Activated T-helper 17 cell treated with anti-CD3 and anti-CD28 coated beads, Interleukin-2, amount 50 U/mL, for 72 hours (primary cell): ENCODE measurements at regions not wholly inside any gene's neighbourhood (a gene's known extent, or its start where the extent isn't known, plus 50 kb on each side); places are given as distances from the start of the nearest gene placed in this dataset.

ENCODE experiments used
- ATAC-seq: fragments of 150-1000 bp; cut with Tn5 transposase; replicated peaks from 2 replicates; pipeline ENCODE4 v1.10.0; 2021; ENCODE audit warnings: mild to moderate bottlenecking, moderate library complexity
- H3K27ac Mint-ChIP-seq: one replicate; pipeline ENCODE4 v1.8.0; 2022; ENCODE audit warnings: mixed read lengths
- H3K27me3 Mint-ChIP-seq: one replicate; pipeline ENCODE4 v1.8.0; 2022; ENCODE audit warnings: mixed read lengths
- H3K36me3 Mint-ChIP-seq: one replicate; pipeline ENCODE4 v1.8.0; 2022; ENCODE audit warnings: low read depth, mild to moderate bottlenecking, mixed read lengths
- H3K4me1 Mint-ChIP-seq: one replicate; pipeline ENCODE4 v1.8.0; 2022; ENCODE audit warnings: mixed read lengths
- H3K4me3 Mint-ChIP-seq: one replicate; pipeline ENCODE4 v1.8.0; 2022; ENCODE audit warnings: mild to moderate bottlenecking, mixed read lengths
- H3K9me3 Mint-ChIP-seq: one replicate; pipeline ENCODE4 v1.8.0; 2022; ENCODE audit warnings: mixed read lengths

GRCh38 chr12:3362737-3363136 lies 128.3 kb upstream of the PRMT8 start:
- Mint-ChIP-seq H3K27me3 (peaks cover 28% of the 10 kb centered on the region), H3K9me3 (no peaks in the 10 kb centered on the region), H3K27ac (no peak overlapping the region)

GRCh38 chr12:3363608-3364007 lies 127.4 kb upstream of the PRMT8 start:
- Mint-ChIP-seq H3K36me3 (no peaks in the 10 kb centered on the region), H3K27me3 (peaks cover 28% of the 10 kb centered on the region), H3K4me3 (no peak overlapping the region), H3K4me1 (no peaks in the 10 kb centered on the region), H3K9me3 (no peaks in the 10 kb centered on the region), H3K27ac (no peak overlapping the region)
- no peak for ATAC-seq

More at GRCh38 chr12:3362737-3363136, 128.3 kb upstream of the PRMT8 start:
- H3K36me3 Mint-ChIP-seq, result no peaks in the 10 kb centered on the region
- no peak for ATAC-seq
- no peak overlapping the region for H3K4me3 Mint-ChIP-seq
- H3K4me1 Mint-ChIP-seq, result no peaks in the 10 kb centered on the region

- H3K4me3 Mint-ChIP-seq, result no peak overlapping the region
- H3K9me3 Mint-ChIP-seq, result no peaks in the 10 kb centered on the region
- no peak overlapping the region for H3K27ac Mint-ChIP-seq
- H3K27me3 Mint-ChIP-seq, result peaks cover 24% of the 10 kb centered on the region
- no peaks in the 10 kb centered on the region for H3K4me1 Mint-ChIP-seq
- no peaks in the 10 kb centered on the region for H3K36me3 Mint-ChIP-seq
- ATAC-seq, result no peak
These were observed 126.8 kb upstream of the PRMT8 start for GRCh38 chr12:3364226-3364625.

- Mint-ChIP-seq H3K4me3 (no peak overlapping the region), H3K36me3 (no peaks in the 10 kb centered on the region), H3K4me1 (no peaks in the 10 kb centered on the region), H3K9me3 (no peaks in the 10 kb centered on the region), H3K27me3 (peaks cover 21% of the 10 kb centered on the region), H3K27ac (no peak overlapping the region)
- ATAC-seq, result no peak
These were observed 126.1 kb upstream of the PRMT8 start for GRCh38 chr12:3364661-3365462.

GRCh38 chr12:3365463-3366411 lies 125.3 kb upstream of the PRMT8 start:
- no peak for ATAC-seq
- Mint-ChIP-seq H3K36me3 (no peaks in the 10 kb centered on the region), H3K4me1 (no peaks in the 10 kb centered on the region), H3K4me3 (no peak overlapping the region), H3K27ac (no peak overlapping the region), H3K27me3 (peaks cover 19% of the 10 kb centered on the region), H3K9me3 (no peaks in the 10 kb centered on the region)

- Mint-ChIP-seq H3K4me1 (no peaks in the 10 kb centered on the region), H3K27me3 (peaks cover 27% of the 10 kb centered on the region), H3K27ac (no peak overlapping the region), H3K4me3 (no peak overlapping the region), H3K9me3 (no peaks in the 10 kb centered on the region), H3K36me3 (no peaks in the 10 kb centered on the region)
- ATAC-seq, result no peak
These were observed 124.4 kb upstream of the PRMT8 start for GRCh38 chr12:3366451-3367110.

- H3K4me3 Mint-ChIP-seq, result no peak overlapping the region
- H3K36me3 Mint-ChIP-seq, result no peaks in the 10 kb centered on the region
- no peaks in the 10 kb centered on the region for H3K9me3 Mint-ChIP-seq
- no peak overlapping the region for H3K27ac Mint-ChIP-seq
- ATAC-seq, result no peak
- H3K27me3 Mint-ChIP-seq, result peaks cover 35% of the 10 kb centered on the region
- no peaks in the 10 kb centered on the region for H3K4me1 Mint-ChIP-seq
These were observed 123.1 kb upstream of the PRMT8 start for GRCh38 chr12:3367750-3368444.

GRCh38 chr12:3371018-3371417 lies 120.0 kb upstream of the PRMT8 start:
- no peaks in the 10 kb centered on the region for H3K4me1 Mint-ChIP-seq
- no peaks in the 10 kb centered on the region for H3K9me3 Mint-ChIP-seq
- no peak overlapping the region for H3K27ac Mint-ChIP-seq
- no peak overlapping the region for H3K4me3 Mint-ChIP-seq
- no peak for ATAC-seq
- H3K27me3 Mint-ChIP-seq, result peaks cover 16% of the 10 kb centered on the region
- no peaks in the 10 kb centered on the region for H3K36me3 Mint-ChIP-seq

- H3K36me3 Mint-ChIP-seq, result no peaks in the 10 kb centered on the region
- no peak overlapping the region for H3K4me3 Mint-ChIP-seq
- no peaks in the 10 kb centered on the region for H3K9me3 Mint-ChIP-seq
- H3K4me1 Mint-ChIP-seq, result no peaks in the 10 kb centered on the region
- H3K27me3 Mint-ChIP-seq, result peaks cover 24% of the 10 kb centered on the region
- ATAC-seq, result no peak
- no peak overlapping the region for H3K27ac Mint-ChIP-seq
These were observed 115.7 kb upstream of the PRMT8 start for GRCh38 chr12:3375326-3375725.

GRCh38 chr12:3376779-3377455 lies 114.1 kb upstream of the PRMT8 start:
- no peak for ATAC-seq
- H3K27me3 Mint-ChIP-seq, result peaks cover 24% of the 10 kb centered on the region
- H3K27ac Mint-ChIP-seq, result no peak overlapping the region
- no peaks in the 10 kb centered on the region for H3K4me1 Mint-ChIP-seq
- no peaks in the 10 kb centered on the region for H3K9me3 Mint-ChIP-seq
- H3K4me3 Mint-ChIP-seq, result no peak overlapping the region
- H3K36me3 Mint-ChIP-seq, result no peaks in the 10 kb centered on the region

GRCh38 chr12:3378655-3379054 lies 112.3 kb upstream of the PRMT8 start:
- no peak for ATAC-seq
- Mint-ChIP-seq H3K36me3 (no peaks in the 10 kb centered on the region), H3K4me3 (no peak overlapping the region), H3K27me3 (peaks cover 28% of the 10 kb centered on the region), H3K9me3 (no peaks in the 10 kb centered on the region), H3K4me1 (no peaks in the 10 kb centered on the region), H3K27ac (no peak overlapping the region)

- peaks cover 31% of the 10 kb centered on the region for H3K27me3 Mint-ChIP-seq
- no peak overlapping the region for H3K27ac Mint-ChIP-seq
- no peak overlapping the region for H3K4me3 Mint-ChIP-seq
- H3K9me3 Mint-ChIP-seq, result no peaks in the 10 kb centered on the region
- no peaks in the 10 kb centered on the region for H3K4me1 Mint-ChIP-seq
- ATAC-seq, result no peak
- H3K36me3 Mint-ChIP-seq, result no peaks in the 10 kb centered on the region
These were observed 111.9 kb upstream of the PRMT8 start for GRCh38 chr12:3379079-3379478.

- Mint-ChIP-seq H3K4me1 (no peaks in the 10 kb centered on the region), H3K27ac (no peak overlapping the region), H3K27me3 (peaks cover 31% of the 10 kb centered on the region), H3K36me3 (no peaks in the 10 kb centered on the region), H3K9me3 (no peaks in the 10 kb centered on the region), H3K4me3 (no peak overlapping the region)
- no peak for ATAC-seq
These were observed 110.6 kb upstream of the PRMT8 start for GRCh38 chr12:3380200-3381043.
